Panc1 (cell line): ENCODE measurements at regions not wholly inside any gene's neighbourhood (a gene's known extent, or its start where the extent isn't known, plus 50 kb on each side); places are given as distances from the start of the nearest gene placed in this dataset.

Experiments used
- TCF7L2 ChIP-seq: IDR thresholded peaks from 2 replicates; pipeline ENCODE4 v1.6.1; 2011; ENCODE audit warnings: mild to moderate bottlenecking, low read depth, low read length, inconsistent platforms
- TF ChIP-seq, protein P1 (sequence below): fragments of 450-650 bp; IDR thresholded peaks from 2 replicates; pipeline ENCODE4 v1.5.1; 2017; ENCODE audit warnings: mild to moderate bottlenecking
- TF ChIP-seq, protein P2 (sequence below), 2 experiments: IDR thresholded peaks; 2 replicates each; pipeline ENCODE4 v1.6.1; 2011 to 2012; ENCODE audit warnings: low read depth in 2 of 2, control low read depth in 1 of 2, low read length in 1 of 2, mild to moderate bottlenecking in 1 of 2, moderate library complexity in 1 of 2; ENCODE audit not compliant: insufficient read depth in 1 of 2

DNA sequence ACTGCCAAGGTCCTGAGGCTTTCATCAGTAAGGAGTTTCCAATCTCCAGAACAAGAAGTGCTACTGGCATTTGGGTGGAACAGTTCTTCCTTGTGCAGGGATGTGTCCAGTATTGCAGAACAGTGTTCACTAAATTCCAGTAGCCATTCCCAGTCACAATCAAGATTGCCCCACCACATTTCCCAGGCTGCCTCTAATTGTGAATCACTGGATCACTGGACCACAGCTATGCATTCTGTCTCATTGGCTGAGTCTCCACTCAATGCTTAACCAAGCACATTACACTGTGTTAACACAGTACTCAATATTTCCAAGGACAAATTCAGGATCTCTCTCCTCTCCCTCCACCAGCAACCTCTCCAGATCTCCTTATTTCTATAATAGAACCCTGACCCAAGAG lies 160.2 kb upstream of the CCDC150 start:
- TF ChIP-seq, protein P1, sequence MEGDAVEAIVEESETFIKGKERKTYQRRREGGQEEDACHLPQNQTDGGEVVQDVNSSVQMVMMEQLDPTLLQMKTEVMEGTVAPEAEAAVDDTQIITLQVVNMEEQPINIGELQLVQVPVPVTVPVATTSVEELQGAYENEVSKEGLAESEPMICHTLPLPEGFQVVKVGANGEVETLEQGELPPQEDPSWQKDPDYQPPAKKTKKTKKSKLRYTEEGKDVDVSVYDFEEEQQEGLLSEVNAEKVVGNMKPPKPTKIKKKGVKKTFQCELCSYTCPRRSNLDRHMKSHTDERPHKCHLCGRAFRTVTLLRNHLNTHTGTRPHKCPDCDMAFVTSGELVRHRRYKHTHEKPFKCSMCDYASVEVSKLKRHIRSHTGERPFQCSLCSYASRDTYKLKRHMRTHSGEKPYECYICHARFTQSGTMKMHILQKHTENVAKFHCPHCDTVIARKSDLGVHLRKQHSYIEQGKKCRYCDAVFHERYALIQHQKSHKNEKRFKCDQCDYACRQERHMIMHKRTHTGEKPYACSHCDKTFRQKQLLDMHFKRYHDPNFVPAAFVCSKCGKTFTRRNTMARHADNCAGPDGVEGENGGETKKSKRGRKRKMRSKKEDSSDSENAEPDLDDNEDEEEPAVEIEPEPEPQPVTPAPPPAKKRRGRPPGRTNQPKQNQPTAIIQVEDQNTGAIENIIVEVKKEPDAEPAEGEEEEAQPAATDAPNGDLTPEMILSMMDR = no peak
- TF ChIP-seq, protein P2, sequence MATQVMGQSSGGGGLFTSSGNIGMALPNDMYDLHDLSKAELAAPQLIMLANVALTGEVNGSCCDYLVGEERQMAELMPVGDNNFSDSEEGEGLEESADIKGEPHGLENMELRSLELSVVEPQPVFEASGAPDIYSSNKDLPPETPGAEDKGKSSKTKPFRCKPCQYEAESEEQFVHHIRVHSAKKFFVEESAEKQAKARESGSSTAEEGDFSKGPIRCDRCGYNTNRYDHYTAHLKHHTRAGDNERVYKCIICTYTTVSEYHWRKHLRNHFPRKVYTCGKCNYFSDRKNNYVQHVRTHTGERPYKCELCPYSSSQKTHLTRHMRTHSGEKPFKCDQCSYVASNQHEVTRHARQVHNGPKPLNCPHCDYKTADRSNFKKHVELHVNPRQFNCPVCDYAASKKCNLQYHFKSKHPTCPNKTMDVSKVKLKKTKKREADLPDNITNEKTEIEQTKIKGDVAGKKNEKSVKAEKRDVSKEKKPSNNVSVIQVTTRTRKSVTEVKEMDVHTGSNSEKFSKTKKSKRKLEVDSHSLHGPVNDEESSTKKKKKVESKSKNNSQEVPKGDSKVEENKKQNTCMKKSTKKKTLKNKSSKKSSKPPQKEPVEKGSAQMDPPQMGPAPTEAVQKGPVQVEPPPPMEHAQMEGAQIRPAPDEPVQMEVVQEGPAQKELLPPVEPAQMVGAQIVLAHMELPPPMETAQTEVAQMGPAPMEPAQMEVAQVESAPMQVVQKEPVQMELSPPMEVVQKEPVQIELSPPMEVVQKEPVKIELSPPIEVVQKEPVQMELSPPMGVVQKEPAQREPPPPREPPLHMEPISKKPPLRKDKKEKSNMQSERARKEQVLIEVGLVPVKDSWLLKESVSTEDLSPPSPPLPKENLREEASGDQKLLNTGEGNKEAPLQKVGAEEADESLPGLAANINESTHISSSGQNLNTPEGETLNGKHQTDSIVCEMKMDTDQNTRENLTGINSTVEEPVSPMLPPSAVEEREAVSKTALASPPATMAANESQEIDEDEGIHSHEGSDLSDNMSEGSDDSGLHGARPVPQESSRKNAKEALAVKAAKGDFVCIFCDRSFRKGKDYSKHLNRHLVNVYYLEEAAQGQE (IDR thresholded peaks at IDR 0.05; ENCODE audit: insufficient read depth in 1 of 2, low read depth in 2 of 2, low read length in 1 of 2) = no peak
- no peak for TF ChIP-seq TCF7L2
